HCT116 (cell line): ENCODE measurements at regions not wholly inside any gene's neighbourhood (a gene's known extent, or its start where the extent isn't known, plus 50 kb on each side); places are given as distances from the start of the nearest gene placed in this dataset.

Source experiments
- CTCF ChIP-seq, 3 experiments: fragments of 200-600 bp in 1 of 3; sonication (generic) in 1 of 3; IDR thresholded peaks in 2 of 3; conservative IDR thresholded peaks in 1 of 3; 2 replicates each; pipeline ENCODE4 v1.5.1; 2012 to 2017; ENCODE audit warnings: low read depth in 2 of 3, low read length in 2 of 3, antibody characterized with exemption in 1 of 3, borderline replicate concordance in 1 of 3, control low read depth in 1 of 3, mild to moderate bottlenecking in 1 of 3, mixed read lengths in 1 of 3, mixed run types in 1 of 3, moderate library complexity in 1 of 3; ENCODE audit not compliant: insufficient read depth in 1 of 3
- EZH2 ChIP-seq: fragments of 200-600 bp; sonication (generic); IDR thresholded peaks from 2 replicates; pipeline ENCODE4 v1.6.1; 2017; ENCODE audit warnings: antibody characterized with exemption, mixed run types
- EZH2phosphoT487 ChIP-seq: fragments of 200-600 bp; IDR thresholded peaks from 2 replicates; pipeline ENCODE4 v1.6.1; 2018; ENCODE audit warnings: antibody characterized with exemption, borderline replicate concordance
- FOSL1 ChIP-seq: IDR thresholded peaks from 2 replicates; pipeline ENCODE4 v1.6.1; 2012; ENCODE audit warnings: low read depth
- MAX ChIP-seq: IDR thresholded peaks from 2 replicates; pipeline ENCODE4 v1.6.1; 2012
- POLR2A ChIP-seq: IDR thresholded peaks from 2 replicates; pipeline ENCODE4 v1.7.0; 2011; ENCODE audit warnings: borderline replicate concordance; ENCODE audit not compliant: insufficient read depth, insufficient read length; ENCODE audit errors: extremely low read depth
- POLR2AphosphoS5 ChIP-seq: IDR thresholded peaks from 2 replicates; pipeline ENCODE4 v1.6.1; 2011; ENCODE audit warnings: mild to moderate bottlenecking, low read depth, low read length, moderate library complexity
- RAD21 ChIP-seq: IDR thresholded peaks from 2 replicates; pipeline ENCODE4 v1.6.1; 2012; ENCODE audit warnings: low read depth, mild to moderate bottlenecking
- SP1 ChIP-seq: IDR thresholded peaks from 2 replicates; pipeline ENCODE4 v1.6.1; 2012; ENCODE audit warnings: low read depth
- SRF ChIP-seq: IDR thresholded peaks from 2 replicates; pipeline ENCODE4 v1.6.1; 2012; ENCODE audit warnings: low read depth

GRCh38 chr6:5938934-5939333 is 67.8 kb downstream of the NRN1 start:
- TF ChIP-seq CTCF (IDR thresholded peaks at IDR 0.05 in 2 of 3, conservative IDR thresholded peaks at IDR 0.05 in 1 of 3; ENCODE audit: borderline replicate concordance in 1 of 3, insufficient read depth in 1 of 3, low read depth in 2 of 3, low read length in 2 of 3) (no peak), EZH2 (no peak), MAX (no peak), RAD21 (no peak), SRF (no peak), FOSL1 (no peak), POLR2AphosphoS5 (no peak), POLR2A (no peak), EZH2phosphoT487 (no peak), SP1 (no peak)
